ENCODE measurements at regions not wholly inside any gene's neighbourhood (a gene's known extent, or its start where the extent isn't known, plus 50 kb on each side); places are given as distances from the start of the nearest gene placed in this dataset.

DNA sequence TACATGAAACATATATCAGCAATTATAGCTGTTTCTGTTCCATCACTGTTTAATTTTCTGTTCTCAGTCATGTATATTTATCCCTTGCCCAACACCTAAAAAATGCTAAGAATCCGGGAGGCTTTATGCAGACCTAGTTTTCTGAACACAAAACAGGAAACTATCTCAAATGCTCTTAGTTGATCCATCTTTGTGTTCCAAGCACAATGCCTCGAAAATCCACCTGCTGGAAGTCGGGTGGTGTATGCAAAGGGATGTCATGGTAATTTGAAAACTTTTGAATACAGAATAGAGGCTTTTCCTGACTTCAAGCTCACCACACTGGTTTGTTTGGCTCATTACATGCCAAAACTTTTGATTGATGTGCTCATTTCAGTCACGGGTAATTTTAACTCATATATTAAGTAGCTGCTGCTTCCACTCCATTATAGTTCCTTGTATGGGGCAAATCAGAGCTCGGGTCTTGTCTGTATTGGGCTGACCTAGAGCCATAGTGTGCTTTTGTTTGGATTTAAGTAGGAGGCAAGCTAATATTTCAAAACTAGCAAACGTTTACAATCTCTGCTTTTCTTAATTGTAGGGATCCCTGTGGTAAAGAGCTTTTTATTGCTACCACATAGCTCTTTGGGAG lies 646.5 kb upstream of the EPHA7 start:
- DNase-seq = no peak

DNA sequence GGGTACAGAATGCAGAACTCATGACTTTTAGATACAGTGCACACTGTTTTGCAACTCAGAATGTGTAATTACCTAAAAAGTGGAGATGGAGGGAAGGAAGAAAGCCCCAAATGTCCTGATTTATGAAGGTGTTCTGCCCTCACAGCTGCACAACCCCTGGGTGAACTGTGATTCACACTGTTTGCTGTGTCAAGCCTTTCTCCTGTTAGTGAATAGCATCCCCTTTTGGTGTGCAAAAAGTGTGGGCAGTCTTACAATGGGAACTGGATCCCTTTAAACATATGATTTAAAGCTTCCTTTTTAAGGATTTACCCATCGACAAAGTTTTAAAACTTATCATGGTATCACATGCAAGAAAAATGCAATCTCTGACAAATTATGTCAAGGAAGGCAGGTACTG lies 633.4 kb upstream of the EPHA7 start:
- DNase-seq = no peak

DNA sequence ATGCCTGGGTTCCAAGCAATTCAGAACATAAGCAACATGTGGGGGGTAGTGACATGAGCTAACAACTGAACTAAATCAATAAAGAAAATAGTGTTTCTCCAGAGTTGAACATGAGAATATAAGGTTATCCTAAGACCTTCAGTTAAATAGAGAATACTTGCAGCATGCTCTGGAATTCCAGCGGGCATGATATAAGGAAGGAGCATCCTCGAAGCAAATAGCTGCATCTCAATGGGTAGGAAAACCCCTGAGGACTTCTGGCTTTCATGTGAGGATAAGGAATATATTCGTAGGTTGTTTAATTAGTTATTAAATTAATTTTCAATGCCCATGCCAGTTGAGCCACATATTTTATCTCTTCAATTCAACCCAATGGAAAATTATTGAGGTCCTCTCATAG lies 631.2 kb upstream of the EPHA7 start:
- no peak for DNase-seq

DNA sequence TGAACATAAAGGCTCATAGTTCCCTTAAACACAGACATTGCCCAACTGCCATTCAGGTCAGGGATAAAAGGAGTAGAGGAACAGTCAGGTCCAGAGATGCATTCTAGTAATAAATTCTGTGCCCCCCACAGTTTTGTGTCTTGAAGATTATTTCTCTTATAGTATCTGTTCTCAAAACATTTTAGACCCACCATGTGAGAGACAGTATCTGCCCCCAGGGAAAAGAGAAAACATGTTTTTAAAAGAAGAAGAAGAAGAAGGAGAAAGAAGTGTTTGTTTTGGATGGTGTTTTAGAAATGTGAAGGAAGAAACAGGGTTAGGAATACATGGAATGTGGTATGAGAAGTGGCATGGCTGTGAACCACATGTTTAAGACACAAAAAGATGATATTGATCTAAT lies 629.6 kb upstream of the EPHA7 start:
- no peak for DNase-seq

DNA sequence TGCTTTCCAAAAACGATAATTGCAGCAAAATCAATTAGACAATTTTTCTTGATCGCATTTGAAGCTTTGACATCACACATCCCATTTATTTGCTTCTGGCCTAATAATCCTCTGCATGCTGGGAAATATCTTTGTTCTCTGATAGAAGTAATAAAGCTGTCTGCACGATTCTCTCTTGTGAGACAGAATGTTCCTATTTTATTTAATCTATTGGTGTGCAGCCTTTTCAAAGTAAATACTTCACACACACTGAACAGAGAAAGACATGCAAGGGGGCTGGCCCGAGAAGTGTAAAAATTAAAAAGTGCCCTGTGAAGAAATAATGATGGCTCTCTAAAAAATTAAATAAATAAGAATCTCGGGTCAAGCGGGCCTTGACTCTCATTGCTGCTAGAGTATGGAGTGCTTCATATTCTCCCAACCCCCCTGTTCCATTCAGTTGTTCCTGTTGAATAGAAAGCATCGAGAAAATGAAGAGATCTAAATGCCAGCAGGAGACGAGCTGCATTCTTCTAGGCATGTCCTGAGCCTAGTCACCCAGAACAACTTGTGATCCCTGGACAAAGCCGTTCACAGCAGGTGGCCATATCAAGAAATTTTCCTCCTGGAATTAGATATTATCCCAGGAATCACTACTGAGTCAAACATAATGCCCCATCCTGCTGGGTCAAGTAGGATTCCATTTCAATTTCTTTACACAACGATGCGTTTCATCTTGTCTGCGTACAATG lies 625.9 kb upstream of the EPHA7 start:
- peak; percentile 5 for DNase-seq

DNA sequence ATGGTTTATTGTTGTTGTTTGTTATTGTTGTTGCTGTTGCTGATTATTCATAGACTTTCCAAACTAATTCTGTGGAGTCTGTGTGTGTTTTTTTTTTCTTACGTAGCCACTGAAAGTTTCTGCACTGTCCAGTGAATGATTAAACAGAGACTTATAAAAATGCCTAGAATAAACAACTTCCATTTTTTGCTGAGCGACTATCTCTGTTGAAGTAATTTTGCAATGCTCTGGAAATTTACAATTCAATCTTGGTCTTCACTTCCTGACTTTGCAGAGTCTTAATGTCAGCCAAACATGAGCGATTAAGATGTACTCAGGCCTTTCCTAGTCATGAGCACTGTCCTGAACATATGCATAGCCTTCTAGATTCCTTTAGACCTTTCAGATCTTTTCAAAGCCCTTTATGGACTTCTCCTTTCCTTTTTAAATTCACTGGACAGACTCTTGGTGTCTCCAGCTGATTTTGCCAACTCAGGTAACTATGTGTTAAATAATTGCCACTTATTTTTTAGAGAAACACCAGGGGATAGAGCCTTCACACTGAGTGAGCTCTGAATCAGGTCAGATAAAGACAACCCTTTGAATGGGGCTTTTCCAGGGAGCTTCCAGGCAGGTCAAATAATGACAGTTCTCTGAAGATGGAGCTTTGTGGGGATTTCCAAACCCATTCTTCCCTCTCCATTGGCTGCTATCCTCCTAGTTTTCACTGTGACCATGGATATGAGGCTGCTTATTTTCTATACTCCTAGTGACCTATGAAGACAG lies 622.8 kb upstream of the EPHA7 start:
- no peak for DNase-seq

DNA sequence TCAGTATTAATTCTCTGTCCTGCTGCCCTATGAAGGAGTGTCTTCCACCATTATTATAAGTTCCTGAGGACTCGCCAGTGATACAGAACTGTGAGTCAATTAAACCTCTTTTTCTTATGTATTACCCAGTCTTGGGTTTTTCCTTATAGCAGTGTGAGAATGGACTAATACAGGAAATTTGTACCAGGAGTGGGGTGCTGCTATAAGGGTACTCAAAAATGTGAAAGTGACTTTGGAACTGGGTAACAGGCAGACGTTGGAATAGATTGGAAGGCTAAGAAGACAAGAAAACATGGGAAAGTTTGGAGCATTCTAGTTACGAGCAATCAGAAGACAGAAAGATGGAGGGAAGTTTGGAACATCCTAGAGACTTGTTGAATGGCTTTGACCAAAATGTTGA lies 616.7 kb upstream of the EPHA7 start:
- DNase-seq = no peak

DNA sequence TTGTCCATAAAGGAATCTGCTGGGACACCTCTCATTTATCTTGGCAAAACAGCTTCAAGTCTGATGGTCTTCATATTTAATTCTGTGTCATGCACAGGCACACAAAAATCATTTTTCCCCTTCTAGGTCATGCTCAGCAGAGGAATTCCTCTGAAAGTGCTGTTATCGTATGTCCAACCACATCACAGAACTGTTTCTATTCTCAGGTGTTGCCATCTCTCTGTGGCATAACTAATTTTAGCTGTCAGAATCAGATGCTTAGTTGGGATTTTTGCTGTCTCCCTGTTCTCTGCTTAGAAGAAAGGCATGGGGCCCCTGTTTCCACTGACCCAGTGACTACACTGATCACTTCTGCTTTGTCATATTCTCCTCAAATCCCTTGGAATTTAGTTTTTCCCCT lies 608.0 kb upstream of the EPHA7 start:
- no peak for DNase-seq

DNA sequence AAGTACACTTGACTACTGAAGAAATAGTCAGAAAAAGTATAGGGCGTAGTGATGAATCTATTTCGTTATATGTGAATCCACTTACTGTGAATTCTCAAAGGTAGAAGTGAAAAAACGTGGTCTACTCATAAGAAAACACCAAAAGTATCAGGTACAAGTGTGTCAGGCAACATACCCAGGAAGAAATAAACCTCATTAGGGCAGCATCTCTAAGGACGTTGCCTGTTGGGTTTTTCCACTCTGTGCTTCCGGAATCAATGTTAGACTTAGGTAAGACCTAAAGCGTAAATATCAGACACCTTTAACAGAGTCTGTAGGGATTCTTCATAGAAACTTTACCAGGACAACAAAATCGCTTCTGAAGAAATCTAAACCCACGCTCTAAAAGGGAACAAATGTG lies 607.2 kb upstream of the EPHA7 start:
- DNase-seq = no peak

DNA sequence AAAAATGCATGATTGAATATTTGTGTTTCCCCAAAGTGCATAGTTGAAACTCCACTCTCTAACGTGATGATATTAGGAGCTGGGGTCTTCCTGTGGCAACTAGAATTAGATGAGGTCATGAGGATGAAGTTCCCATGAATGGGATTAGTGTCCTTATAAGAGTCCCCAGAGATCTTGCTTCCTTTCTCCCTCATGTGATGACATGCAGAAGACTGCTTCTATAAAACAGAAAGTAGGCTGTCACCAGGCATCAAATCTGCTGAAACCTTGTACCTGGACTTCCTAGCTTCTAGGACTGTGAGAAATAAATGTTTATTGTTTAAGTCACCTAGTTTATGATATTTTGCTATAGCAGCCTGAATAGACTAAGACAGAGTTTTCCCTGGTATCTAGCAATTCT lies 586.5 kb upstream of the EPHA7 start:
- no peak for DNase-seq

DNA sequence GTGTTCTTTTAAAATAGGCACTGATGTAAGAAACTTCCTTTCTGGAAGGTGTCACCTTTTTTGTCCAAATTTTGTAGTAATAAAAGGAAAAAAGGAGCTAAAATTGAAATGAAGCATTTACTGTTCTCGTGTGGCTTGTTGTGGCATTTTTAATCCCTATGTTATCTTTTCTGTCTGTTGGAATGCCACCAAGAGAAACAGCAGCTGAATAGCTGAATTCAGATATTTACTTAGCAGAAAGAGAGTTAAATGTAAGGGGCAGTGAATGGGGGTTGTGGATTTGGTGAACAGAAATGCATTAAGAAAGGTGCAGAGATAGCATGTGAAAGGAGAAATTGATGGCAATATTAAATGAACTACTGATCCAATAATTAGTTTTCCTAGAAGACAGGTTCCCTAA lies 573.6 kb upstream of the EPHA7 start:
- DNase-seq = no peak

DNA sequence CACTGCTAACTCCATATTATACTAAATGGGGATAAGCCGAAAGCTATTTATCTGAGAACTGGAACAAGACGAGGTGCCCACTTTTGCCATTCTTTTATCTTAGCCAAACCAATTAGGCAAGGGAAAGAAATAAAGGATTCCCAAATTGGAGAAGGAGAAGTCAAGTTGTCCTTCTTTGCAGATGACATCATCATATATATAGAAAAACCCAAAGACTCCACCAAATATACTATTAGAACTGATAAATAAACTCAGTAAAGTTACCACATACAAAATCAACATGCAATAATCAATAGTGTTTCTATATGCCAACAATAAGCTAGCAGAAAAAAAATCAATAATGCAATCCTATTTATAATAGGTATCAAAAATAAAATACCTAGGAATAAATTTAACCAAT lies 570.3 kb upstream of the EPHA7 start:
- no peak for DNase-seq

DNA sequence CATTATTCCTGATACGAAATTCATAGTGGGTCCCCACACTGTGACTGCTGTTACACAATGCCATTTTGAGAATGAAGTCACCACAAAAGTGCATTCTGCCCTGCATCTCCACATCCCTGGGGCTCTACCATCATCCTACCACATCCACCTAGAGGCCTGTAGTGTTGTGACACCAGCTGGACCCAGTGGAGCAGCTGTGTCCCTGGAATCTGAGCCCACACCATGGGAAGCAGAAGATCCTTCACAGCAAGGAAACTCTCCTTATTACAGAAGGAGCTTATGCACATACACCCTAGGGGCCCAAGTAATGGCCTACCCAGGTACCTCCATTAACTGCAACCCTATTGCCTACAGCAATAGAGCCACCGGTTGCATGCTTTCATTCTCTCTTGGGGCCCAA lies 566.6 kb upstream of the EPHA7 start:
- no peak for DNase-seq

DNA sequence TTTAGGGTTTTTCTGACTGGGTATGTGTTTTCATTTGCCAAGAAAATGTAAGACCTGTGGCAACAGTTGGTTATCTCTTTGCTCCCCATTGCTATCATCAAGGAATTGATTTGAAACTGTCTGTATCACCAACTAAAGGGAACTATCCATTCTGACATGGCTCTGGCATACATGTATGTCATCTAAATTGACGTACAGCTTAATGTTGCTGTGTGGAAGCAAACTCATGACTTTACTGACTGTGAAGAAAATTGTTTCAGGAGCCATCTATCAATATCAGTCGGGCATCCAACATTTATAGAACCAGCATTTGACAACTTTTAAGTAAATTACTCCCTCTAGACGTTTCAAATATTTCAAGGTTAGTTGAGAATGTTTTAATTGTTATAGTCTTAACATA lies 555.8 kb upstream of the EPHA7 start:
- DNase-seq = no peak

DNA sequence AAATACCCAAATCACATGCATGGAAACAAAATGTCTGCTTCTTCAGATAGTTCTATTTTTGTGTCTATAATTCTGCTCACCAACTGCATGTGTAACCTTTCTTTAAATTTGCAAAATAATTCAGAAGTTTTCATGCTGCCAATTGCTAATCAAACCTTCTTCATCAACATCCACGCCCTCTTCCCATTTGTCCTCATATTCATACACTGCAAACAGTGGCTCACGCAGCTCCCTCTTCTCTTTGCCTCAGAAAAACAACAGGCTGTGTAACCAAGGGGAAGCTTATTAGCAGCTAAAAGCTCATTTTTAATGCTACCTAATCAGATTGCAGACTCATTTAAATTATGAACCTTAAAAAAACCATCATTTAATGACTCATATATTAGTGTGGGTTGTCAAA lies 555.0 kb upstream of the EPHA7 start:
- DNase-seq = no peak

DNA sequence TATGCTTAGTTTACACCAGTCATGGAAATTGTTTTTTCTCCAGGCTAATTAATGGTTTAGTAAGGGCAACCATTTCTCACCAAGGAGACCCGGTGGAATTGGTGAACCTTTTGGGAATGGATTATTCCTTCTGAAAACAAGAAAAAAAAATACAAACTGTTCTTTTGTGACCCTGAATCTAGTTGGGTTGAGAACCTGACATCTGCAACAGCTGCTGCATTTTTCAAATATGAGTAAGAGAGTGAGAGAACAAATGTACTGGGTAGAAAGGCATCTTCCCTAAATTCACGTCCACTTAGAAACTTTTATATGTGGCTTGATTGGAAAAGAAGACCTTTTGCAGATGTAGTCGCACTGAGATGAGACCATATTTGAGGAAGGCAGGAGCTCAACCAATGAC lies 553.4 kb upstream of the EPHA7 start:
- DNase-seq = no peak

DNA sequence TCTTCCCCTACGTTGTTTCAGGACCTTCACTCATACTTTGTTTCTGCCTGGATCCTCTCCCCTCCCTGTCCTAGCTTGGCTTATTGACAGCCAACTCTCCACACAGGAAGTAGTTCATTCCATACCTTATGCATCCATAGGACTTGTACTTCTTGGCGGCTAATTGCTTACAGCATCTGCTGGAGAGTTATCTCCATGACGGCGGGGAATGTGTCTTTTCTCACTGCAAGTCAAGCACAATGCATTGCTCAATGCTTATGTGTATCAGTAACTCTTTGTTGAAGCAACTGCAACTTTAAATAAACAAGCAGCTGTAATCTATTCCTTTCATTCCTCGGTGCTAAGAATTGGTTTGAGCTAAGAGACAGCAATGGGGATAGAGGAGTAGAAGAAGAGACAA lies 551.3 kb upstream of the EPHA7 start:
- no peak for DNase-seq

DNA sequence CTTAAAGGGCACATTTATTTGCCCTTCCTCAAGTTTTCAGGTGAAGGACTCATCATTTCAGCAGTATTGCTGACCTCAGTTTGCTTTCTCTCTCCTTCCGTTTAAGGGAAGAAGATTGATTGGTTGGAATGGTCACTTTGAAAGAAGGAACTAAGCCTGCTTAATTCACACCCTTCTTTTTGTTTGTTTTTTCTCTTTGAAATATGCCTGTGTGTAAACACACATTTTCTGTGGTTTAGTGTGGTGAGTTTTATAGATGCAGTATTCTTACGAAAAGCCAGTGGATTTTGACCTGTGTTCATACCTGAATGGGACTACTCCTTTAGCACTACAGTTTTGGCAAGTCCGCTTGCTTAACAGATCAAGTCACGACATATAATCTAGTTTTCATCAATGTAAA lies 548.8 kb upstream of the EPHA7 start:
- DNase-seq = no peak

DNA sequence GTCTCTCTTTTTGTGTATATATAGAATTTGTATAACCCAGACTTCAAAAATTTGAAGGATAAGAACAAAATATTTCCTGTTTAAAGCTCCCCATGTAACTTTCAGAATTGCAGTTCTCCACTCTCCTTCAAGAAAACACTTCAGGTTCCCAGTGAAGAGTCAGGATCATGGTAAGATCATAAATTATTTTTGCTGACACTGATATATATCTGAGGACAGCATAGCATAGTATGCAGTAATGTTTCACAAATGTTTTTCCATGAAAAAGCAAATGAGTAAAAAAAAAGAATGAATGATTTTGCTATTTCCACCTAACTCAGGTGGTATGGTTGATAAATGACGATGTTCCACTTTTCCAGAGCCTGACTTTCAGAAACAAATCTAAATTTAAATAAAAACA lies 545.6 kb upstream of the EPHA7 start:
- DNase-seq = no peak

DNA sequence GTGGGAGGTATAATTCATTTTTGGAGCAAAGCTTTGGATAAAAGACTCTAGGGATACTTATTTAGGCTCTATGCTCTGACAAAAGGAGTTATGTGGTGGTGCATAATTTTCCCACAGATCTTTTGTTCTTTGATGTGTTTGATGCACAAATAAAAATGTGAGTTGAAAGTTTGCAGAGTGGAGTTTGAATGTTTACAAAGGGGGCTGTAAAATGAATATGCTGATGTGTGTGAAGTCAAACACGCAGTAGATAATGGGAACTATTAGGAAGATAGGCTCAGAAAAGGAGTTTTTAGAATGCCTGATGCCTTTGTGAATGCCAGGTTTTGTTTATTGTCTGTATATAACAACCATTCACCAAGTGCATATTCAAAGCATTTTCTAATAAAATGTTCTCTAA lies 545.0 kb upstream of the EPHA7 start:
- DNase-seq = no peak

DNA sequence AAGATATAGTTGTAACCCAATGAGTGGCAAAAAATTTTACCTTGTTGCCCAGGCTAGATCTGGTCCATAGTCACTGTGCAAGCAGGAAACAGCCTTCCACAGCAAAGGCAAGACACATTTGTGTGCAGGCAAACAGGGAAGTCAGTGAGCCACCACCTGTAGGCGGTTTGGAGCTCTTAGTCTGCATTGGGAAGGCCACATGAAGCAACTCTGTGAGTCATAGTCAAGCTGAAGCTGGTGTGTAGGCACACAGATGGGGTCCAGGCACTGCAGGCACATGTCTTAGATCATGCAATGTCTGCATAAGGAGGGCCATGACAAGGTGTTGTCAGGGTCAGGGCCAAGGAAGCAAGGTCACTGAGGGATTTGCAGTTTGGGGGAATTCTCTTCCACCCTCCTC lies 543.2 kb upstream of the EPHA7 start:
- DNase-seq = no peak

DNA sequence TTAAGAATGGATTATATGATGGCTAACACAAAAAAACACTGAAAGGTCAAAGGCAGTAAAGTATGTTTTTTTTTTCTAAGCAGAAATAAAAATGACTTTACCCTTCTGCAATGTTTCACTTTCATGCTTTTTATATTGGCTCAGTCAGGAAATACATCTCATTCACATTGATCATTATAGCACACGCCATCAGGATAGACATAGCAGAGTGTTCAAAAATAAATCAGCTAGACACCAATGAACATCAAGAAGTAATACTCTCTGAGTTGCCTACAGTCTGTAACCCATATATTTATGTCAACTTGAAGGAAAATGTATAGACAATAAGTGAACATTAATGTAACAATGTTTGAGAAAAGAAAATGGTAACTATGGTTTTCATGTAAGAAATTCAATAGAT lies 535.2 kb upstream of the EPHA7 start:
- no peak for DNase-seq

DNA sequence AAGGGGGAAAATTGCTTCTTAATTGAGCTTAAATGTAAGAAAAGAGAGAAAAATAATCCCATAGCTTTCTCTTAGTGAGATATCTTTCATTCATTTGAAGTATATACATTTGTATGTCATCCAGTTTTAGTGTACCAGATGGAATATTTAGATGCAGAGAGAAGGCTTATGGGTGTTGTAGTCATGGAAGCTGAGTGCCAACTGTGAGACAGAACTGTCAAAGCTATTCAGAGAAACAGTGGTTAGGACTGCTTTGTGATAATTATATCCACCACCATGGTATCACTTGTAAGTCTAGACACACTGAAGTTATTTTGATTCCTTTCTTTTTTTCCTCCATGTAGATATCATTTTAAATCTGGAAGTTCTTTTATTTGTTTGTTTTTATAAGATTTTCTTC lies 524.3 kb upstream of the EPHA7 start:
- DNase-seq = no peak

DNA sequence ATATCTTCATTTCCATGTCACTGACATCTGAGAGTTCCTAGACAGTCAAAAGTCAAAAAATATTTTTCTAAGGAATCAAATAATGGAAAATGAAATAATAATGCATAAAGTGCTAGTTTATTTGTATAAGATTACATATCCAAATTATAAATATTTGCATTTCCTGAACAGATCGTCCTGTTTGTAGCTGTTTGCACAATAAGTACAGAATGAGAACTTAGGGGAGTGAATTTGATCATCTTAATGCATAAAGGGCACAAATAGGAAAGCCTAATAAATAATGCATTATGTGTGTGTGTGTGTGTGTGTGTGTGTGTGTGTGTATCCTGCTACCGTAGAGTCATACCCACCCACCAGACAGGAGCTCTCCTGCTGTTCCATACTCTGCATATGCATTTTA lies 521.0 kb upstream of the EPHA7 start:
- no peak for DNase-seq

Data from right kidney (tissue), 1 donor.